GM18861 (cell line): ENCODE measurements at regions not wholly inside any gene's neighbourhood (a gene's known extent, or its start where the extent isn't known, plus 50 kb on each side); places are given as distances from the start of the nearest gene placed in this dataset.

Experiments used
- ATAC-seq: cut with Tn5 transposase; IDR thresholded peaks from one replicate; pipeline ENCODE4 v1.9.1; 2021; ENCODE audit not compliant: unreplicated experiment

DNA sequence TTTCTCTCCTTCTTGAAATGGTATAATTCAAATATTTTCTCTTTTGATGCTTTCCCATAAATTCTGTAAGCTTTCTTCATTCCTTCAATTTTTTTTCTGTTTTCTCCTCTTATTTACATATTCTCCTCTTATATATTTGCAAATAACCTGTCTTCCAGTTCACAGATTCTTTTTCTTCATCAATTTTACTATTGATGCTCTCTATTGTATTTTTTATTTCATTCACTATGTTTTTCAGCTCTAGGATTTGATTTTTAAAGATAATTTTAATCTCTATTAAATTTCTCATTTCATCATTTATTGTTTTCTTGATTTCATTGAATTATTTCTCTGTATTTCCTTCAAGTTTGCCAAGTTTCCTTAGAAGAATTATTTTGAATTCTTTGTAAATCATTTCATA lies 54.0 kb upstream of the PRPS1L1 start:
- ATAC-seq = no peak

DNA sequence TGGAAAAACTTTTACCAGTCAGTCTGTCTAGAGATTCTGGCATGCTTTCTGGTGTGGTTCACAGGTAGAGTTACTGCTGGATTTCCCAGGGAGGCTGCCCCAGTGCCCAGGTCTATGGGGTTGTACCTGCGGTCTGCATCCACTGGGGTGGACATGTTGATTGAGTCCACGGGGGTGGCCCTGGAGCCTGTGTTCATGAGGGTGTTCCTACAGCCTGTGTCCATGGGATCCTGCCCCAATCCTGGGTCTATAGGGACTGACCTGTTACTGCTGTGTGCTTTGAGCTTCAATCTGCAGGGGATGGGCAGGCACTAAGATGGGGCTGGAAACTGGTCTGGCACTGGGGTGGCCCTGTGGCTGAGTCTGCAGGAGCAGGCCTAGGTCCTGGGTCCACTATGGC lies 54.5 kb upstream of the PRPS1L1 start:
- ATAC-seq = no peak

DNA sequence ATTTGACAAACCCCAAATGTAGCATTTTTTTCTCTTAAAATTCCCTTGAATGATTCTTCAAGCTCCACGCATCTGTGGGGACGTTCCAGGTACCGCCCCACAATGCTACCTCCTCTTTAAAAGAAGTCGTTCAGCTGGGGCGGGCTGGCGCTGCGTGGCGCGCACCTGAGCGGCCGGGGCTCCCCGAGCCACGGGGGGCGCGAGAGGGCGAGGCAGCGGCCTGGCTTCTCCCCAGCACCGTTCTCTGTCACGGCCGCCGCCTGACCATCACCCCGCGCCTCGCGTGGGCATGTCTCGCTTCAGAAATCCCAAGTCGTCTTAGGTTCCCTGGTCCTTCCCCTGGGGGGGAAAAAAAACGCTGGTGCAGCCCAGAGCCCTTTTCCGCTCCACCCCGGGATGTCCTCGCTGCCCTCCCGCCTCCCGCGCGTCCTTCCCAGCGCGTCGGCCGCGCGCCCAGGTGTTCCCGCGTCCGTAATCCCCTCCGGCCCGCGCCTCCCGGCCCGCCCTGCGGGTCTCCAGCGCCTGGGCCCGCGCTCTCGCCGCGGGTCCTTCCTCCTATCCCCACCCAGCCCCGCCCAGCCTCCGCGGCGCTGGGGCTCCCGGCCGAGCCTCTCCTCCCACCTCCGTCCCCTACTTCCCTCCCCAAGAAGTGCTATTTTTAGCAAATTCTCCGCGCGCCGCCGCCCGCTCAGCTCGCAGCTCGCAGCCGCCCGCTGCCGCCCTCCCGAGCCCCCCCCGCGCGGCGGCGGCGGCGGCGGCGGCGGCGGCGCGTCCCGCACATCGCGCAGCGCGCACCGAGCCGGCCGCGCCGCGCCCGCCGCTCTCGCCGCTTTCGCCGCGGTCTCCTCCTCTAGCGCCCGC lies 58.7 kb upstream of the PRPS1L1 start:
- no peak for ATAC-seq

DNA sequence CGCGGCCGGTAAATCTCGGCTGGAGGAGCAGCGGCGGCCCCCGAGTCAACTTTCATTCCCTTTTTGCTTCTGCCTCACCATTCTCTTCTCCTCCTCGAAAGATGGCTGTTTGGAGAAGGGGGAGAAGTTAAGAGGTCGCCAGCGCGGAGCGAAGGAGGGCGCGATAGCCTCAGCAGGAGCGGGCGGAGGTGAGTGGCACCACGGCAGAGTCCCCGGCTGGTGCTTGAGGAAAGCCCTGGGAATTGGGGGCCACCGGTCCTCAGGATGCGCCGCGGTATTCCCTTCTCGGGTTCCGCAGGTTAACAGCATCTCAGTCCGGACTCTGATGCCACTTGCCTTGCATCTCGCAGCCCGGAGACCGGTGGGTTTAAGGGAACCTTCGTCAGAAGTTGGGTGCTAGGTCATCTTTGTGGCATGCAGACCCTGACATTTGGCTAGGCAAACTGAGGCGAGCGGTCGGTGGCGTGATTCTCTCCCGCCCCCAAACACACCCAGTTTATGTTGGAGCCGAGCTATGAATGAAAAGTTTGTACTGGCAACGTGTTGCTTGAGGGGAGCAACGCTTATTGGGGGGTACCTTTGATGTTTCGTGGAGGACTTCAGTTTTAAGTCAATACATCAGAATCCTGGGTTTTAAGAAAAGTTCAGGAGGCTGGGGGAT lies 59.5 kb upstream of the PRPS1L1 start:
- no peak for ATAC-seq

DNA sequence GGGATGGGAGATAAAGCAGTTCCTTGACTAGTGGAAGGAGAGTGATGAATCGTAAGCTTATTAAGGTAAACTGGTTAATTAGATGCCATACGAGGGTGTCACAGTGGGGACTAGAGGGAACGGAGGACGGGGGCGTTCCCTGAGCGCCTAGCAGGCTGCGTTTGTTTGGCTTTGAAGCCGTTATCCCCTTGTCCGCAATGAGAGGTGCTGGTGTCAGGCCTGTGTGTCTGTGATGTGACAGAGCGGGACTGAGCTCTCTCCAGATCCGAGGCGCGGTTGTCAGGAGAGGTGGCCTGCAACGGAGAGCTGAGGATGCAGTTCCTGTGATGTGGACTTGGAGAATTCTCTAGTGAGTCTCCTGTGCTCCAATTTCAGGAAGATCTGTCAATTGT lies 60.0 kb upstream of the PRPS1L1 start:
- no peak for ATAC-seq

DNA sequence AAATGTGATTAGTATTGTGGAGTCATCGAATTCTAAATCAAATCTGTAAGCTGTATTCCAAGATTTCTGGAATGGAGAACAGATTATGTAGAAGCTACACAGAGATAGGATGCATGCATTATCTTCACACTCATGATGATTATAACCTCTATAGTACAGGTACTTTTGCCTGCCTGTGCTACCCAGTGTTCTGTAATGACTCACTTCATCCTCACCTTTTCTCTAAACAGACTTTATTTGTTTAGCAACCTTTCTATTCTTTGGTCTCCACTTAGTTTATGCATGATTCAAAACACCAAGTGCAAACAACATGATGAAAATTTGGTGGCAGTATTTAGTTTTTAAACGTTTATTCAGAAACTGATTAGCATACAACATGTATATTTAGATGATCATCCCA lies 68.4 kb upstream of the PRPS1L1 start:
- ATAC-seq = no peak

DNA sequence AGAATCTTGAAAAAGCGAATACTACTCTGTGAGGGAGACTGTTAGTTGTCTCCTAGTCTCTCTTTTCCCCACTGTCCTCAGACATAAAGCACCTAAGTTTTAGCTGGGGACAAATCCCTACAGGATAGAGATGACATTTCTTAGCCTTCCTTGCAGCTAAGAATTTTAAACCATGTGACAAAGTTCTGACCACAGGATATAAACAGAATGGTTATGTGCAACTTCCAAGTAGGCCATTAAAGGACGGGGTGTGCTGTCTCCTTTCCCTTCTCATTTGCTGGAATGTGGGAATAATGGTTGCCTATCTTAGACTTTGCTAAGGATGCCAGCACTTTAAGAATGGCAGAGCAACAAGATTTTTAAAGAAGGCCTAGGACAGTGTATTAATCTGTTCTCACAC lies 74.9 kb upstream of the PRPS1L1 start:
- ATAC-seq = no peak

DNA sequence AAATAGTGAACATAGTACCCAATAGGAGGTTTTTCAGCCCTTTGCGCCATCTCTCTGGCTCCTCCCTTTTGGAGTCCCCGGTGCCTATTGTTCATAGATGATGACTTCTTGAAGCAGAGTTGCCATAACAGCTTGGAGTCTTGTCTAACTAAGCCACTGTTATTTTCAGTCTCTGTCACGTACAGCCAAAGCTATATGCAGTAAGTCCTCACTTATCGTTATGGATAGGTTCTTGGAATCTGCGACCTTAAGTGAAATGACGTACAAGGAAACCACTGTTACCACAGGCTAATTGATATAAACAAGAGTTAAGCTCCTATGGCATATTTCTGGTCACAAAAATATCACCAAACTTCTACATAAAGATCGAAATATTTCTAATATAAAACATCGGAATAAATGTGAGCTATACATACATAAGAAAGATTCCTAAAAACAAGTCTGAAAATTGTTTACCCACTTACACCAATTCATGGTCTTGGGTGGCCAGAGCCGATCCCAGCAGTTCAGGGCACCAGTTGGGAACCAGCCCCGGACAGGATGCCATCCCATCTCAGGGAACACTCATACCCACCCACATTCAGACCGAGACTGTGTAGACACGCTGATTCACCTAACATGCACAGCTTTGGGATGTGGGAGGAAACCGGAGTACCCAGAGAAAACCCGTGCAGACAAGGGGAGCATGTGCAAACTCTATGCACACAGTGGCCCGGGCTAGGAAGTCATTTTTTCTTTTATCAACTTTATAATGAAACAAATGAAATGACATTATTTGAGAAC lies 76.0 kb upstream of the PRPS1L1 start:
- ATAC-seq = no peak

DNA sequence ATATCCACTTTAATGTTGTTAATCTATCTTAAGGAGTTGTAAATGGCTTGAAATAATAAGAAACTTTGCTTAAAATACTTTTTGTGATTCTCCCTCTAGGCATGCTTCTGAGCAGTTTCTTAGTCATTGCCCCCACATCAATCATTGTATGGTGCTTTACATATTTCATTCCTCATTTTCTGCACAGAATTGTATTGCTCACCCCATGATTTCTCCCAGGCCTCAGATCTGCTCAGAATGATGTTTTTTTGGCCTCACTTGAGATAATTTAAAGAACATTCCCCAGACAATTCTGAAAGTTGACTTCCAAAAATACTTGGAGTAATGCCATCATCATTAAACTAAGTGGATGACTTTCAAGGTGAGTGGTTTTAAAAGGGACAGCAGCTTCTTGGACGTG lies 82.1 kb upstream of the PRPS1L1 start:
- no peak for ATAC-seq

DNA sequence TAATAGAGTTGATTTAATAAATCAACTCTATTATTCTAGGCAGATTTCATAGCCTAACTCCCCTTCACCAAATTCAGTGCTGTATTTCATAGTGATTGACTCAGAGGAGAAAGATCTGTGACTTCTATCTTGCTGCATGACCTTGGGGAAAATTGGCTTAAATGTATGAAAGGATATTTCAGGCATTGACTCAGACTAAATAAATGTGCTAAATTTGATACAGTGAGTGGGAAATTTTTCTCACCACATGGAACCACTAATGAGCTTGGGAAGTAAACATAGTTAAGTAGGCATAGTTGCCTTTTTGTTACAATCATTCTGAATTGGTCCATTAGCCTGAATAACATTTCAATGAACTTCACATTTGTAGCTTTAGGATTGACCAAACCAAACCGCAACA lies 89.0 kb upstream of the PRPS1L1 start:
- ATAC-seq = no peak

DNA sequence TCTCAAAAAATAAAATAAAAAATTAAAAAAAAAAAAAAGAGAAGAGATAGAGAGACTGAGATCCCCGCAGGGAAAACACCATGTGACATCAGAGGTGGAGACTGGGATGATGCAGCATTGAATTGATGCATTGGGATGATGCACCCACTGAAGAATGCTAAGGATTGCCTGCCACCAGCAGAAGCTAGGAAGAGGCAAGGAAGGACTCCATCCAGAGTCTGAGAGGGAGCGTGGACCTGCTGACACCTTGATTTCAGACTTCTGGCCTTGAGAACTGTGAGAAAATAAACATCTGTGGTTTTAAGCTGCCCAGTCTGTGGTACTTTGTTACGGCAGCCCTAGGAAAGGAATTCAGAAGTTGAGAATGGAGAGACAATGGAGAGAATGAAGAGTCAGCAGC lies 89.8 kb upstream of the PRPS1L1 start:
- ATAC-seq = no peak

DNA sequence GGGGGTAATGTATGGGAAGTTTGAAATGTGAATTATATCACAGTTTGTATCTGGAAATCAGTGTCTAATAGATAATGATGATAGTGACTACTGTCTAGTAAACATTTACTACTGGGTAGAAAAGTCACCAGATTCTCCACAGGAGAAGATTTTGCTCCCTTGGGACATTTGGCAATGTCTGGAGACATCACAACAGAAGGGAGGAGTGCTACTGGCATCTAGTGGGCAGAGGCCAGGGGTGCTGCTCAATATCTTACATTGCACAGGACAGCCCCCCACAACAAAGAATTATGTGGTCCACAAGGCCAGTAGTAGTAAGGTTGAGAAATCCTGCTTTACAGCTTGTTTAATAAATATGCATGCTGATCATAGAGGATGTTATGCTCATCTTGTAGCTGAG lies 92.3 kb upstream of the PRPS1L1 start:
- no peak for ATAC-seq

DNA sequence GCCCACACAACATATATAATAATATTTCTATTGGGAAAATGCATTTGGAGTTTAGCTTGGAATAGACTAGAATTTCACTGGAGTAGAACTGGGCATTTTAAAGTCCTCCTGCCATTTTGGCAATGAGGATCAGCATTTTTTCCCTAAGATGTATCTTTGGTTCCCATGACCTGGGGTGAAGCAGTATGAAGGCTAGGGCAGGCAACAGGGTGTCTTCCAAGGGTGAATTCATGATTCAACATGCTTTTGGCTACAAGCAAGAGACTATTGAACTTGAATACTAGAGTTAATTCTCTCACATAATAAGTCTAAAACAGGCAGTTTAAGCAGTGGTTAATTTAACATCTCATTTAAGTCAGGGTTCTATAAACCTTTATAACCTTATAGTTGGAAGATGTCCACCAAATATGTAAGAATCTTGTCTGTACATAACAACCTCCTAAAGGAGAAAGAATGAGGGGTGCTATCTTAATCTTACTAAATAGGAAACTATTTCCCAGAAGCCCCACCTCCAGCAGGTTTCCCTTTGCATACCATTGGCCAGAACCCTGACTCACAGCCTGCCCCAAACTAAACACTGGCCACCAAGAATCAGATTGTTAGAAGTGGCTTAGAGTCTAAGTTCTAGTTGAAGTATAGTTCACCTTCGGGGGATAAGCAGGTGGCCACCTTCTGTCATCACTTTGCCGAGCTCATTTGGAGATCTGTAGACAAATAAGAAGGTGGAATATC lies 96.0 kb upstream of the PRPS1L1 start:
- no peak for ATAC-seq

DNA sequence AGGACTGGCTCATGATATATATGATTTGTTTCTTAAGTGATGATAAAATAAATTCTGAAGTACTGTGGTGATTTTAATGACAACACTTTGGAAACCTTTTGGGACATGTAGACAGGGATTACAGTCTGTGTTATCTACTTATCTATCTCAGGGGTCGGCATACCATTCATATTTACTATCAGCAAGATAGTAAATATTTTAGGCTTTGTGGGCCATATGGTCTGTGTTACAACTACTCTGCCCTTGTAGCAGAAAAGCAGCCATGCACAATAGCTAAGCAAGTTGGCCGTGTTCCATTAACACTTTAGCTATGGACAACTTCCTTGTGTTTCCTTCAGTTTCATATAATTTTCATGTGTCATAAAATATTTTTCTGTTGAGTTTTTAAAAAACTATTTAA lies 97.8 kb upstream of the PRPS1L1 start:
- ATAC-seq = no peak

DNA sequence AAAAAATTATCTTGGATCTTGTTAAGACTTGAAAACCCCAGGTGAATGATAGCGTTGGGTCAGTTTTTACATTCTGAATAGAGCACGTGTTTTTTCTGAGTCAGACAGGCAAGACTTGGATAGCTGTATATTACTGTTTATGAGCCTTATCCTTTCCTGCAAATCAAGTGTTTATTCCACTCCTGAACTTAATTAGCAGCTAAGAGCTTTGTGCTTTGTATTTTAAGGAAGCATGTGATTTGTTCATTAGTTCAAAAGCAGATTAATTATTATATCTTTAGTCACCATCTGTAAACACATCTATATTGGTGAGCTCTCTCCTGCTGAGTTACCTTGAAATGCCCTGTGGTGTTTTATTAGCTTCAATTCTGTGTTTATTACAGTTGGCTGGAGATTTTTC lies 98.6 kb upstream of the PRPS1L1 start:
- ATAC-seq = no peak

DNA sequence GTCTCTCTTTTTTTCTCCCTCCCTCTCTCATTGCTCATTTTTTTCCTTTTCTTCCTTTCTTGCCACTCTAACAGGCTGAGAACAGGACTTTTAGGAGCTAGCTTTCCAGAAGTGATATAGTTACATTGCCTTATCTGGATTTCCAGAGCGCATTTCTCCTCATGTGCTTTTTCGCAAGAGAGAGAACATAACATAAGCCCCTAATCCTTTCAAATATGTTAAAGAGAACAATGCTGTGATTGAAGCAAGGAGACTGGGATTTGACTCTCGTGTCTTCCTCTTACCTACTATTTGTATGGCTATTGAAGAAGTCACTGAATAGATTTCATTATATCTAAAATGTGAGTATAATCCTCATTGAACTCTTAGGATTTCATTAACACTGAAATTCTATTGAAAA lies 101.2 kb upstream of the PRPS1L1 start:
- ATAC-seq = no peak

DNA sequence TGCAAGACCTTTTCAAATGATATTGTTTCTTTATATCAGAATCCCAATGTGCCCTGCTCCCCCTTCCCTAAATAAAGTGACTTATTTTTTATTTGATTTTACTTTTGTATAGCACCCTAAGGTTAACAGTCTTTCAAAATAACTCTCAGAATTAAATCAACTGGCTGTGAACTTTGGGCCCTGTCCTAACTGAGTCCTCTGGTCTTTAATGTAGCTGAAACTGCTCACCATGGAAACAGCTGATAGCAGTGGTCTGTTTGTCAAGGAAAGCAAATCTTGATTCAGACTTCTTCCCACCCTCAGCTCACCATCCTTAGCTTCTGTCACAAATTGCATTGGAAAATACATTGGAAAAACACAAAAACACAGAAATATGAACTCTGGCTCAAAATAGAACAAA lies 105.2 kb upstream of the PRPS1L1 start:
- no peak for ATAC-seq

DNA sequence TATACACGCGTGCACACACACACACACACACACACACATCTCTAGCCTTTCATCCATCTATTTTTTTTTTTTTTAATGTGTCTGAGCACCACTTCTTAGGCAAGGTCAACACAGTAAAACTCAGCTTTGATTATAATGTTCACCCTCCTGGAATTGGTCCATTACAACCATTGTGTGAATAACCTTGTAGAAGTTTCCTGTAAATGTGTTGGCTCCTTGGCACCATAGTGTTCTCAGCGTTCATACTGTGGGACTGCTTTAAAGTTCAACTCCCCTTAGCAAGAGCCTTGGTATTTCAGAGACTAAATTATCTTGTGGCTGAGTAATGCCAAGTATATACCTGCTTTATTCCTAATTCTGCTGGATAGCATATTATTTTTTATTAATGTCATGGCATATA lies 106.3 kb upstream of the PRPS1L1 start:
- ATAC-seq = no peak

DNA sequence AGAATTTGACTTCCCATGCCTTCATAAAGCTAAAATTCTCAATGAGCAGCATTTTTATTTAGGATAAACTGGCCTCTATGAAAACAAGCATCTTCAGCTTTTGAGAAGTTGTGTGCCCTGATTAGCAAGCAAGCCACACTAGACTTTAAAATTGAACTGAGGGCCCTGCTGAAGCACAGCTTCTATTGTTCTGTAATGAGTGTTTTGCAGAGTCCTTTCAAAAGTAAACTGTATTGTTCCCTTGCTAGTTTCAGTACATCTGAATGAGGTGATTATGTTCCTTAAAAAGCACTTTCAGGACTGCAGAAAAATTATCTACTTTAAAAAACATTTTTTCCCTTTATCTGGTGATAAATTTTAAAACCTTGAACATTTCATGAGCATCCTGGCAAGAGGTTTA lies 113.3 kb upstream of the PRPS1L1 start:
- ATAC-seq = no peak

DNA sequence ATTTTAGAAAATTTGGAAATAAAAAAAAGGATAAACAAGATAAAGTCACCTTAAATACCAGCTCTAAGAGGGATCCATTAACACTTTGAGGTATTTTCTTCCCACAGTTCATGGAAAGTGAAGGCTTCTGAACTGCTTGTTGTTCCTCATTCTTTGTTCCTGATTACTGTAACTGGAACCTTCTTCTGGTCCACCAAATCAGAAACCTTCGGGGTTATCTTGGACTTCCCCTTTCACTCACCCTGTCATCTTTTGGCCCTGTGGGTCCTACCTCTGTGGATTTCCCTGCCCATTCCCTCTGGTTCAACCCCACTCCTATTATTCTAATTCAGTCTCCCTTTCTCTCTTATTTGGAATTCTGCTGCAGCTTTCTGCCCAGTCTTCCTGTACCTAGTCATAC lies 116.5 kb upstream of the PRPS1L1 start:
- ATAC-seq = no peak

DNA sequence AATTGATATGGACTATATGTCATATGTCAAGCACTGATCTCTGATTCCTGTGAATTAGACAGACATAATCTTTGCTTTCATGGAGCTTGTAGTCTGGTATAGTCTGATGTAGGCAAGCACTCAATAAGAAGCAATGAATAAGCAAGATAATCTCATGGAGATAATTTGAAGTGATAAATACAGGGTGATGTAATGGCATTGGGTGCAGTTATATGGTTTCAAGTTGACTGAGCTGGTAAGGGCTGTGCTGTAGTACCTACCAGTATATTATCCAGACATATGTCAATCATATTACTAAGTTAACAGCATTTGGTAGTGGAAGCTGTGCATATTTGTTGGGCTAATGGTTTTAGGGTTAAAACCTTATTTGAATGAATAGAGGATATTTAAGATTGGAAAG lies 117.5 kb upstream of the PRPS1L1 start:
- no peak for ATAC-seq
